ENCODE measurements at regions not wholly inside any gene's neighbourhood (a gene's known extent, or its start where the extent isn't known, plus 50 kb on each side); places are given as distances from the start of the nearest gene placed in this dataset.

- H3K4me1 ChIP-seq (ENCODE audit: control insufficient read depth, low read depth, low read length): no peaks in the 10 kb centered on the region
- no peaks in the 10 kb centered on the region for H3K27me3 ChIP-seq (ENCODE audit: insufficient read depth, low read length, poor library complexity)
- H3K23ac ChIP-seq (ENCODE audit: low read length): no peak overlapping the region
- no peak overlapping the region for H2AK5ac ChIP-seq (ENCODE audit: low read length)
- no peak overlapping the region for H3K4ac ChIP-seq (ENCODE audit: low read depth, low read length)
- H3K18ac ChIP-seq (ENCODE audit: low read length): no peak overlapping the region
- no CpG with 5 or more reads among the region's 14 CpGs for WGBS (ENCODE audit: extremely low coverage, insufficient coverage, low lambda C conversion rate)
- H4K8ac ChIP-seq (ENCODE audit: low read depth, low read length): no peak overlapping the region
- H3K79me1 ChIP-seq (ENCODE audit: low read length): no peaks in the 10 kb centered on the region
- no peak overlapping the region for H3K27ac ChIP-seq (ENCODE audit: low read depth, low read length)
- H3K56ac ChIP-seq (ENCODE audit: low read length): no peak overlapping the region
- no peak overlapping the region for H4K5ac ChIP-seq (ENCODE audit: low read length)
- no peaks in the 10 kb centered on the region for H3K36me3 ChIP-seq (ENCODE audit: control insufficient read depth, insufficient read depth, low read length)
- H3K4me2 ChIP-seq (ENCODE audit: low read length): no peak overlapping the region
- DNase-seq: no peak
- H2BK120ac ChIP-seq (ENCODE audit: low read depth, low read length): no peak overlapping the region
- H3K4me3 ChIP-seq (ENCODE audit: low read length): no peak overlapping the region
- no peak overlapping the region for H2BK5ac ChIP-seq (ENCODE audit: low read length)
- no peak overlapping the region for H2BK15ac ChIP-seq (replicated peaks; ENCODE audit: low read depth)
- H3K9ac ChIP-seq (ENCODE audit: low read length): no peak overlapping the region
- no peaks in the 10 kb centered on the region for H3K79me2 ChIP-seq (ENCODE audit: control insufficient read depth, insufficient read depth, low read length)
Observed at GRCh38 chr19:30167206-30167868, 204.8 kb upstream of the ZNF536 start.

GRCh38 chr19:30167976-30168635 lies 204.1 kb upstream of the ZNF536 start:
- H2AK5ac ChIP-seq (ENCODE audit: low read length): no peak overlapping the region
- H3K4me3 ChIP-seq (ENCODE audit: low read length): no peak overlapping the region
- no peaks in the 10 kb centered on the region for H3K79me1 ChIP-seq (ENCODE audit: low read length)
- no peak overlapping the region for H3K4ac ChIP-seq (ENCODE audit: low read depth, low read length)
- no peak overlapping the region for H4K5ac ChIP-seq (ENCODE audit: low read length)
- no peaks in the 10 kb centered on the region for H3K27me3 ChIP-seq (ENCODE audit: insufficient read depth, low read length, poor library complexity)
- H4K8ac ChIP-seq (ENCODE audit: low read depth, low read length): no peak overlapping the region
- no peak overlapping the region for H3K9ac ChIP-seq (ENCODE audit: low read length)
- H2BK15ac ChIP-seq (replicated peaks; ENCODE audit: low read depth): no peak overlapping the region
- no peak overlapping the region for H2BK5ac ChIP-seq (ENCODE audit: low read length)
- H3K79me2 ChIP-seq (ENCODE audit: control insufficient read depth, insufficient read depth, low read length): no peaks in the 10 kb centered on the region
- no peak for DNase-seq
- H3K23ac ChIP-seq (ENCODE audit: low read length): no peak overlapping the region
- H3K4me2 ChIP-seq (ENCODE audit: low read length): no peak overlapping the region
- no peaks in the 10 kb centered on the region for H3K36me3 ChIP-seq (ENCODE audit: control insufficient read depth, insufficient read depth, low read length)
- H2BK120ac ChIP-seq (ENCODE audit: low read depth, low read length): no peak overlapping the region
- no peak overlapping the region for H3K18ac ChIP-seq (ENCODE audit: low read length)
- WGBS (ENCODE audit: extremely low coverage, insufficient coverage, low lambda C conversion rate): no CpG with 5 or more reads among the region's 13 CpGs
- no peak overlapping the region for H3K27ac ChIP-seq (ENCODE audit: low read depth, low read length)
- H3K4me1 ChIP-seq (ENCODE audit: control insufficient read depth, low read depth, low read length): no peaks in the 10 kb centered on the region
- no peak overlapping the region for H3K56ac ChIP-seq (ENCODE audit: low read length)

- no peaks in the 10 kb centered on the region for H3K4me1 ChIP-seq (ENCODE audit: control insufficient read depth, low read depth, low read length)
- H3K4ac ChIP-seq (ENCODE audit: low read depth, low read length): no peak overlapping the region
- H3K27ac ChIP-seq (ENCODE audit: low read depth, low read length): no peak overlapping the region
- no peak overlapping the region for H2BK120ac ChIP-seq (ENCODE audit: low read depth, low read length)
- no peak overlapping the region for H4K5ac ChIP-seq (ENCODE audit: low read length)
- no peaks in the 10 kb centered on the region for H3K79me2 ChIP-seq (ENCODE audit: control insufficient read depth, insufficient read depth, low read length)
- WGBS (ENCODE audit: extremely low coverage, insufficient coverage, low lambda C conversion rate): no CpG with 5 or more reads among the region's 5 CpGs
- no peaks in the 10 kb centered on the region for H3K79me1 ChIP-seq (ENCODE audit: low read length)
- H2BK15ac ChIP-seq (replicated peaks; ENCODE audit: low read depth): no peak overlapping the region
- H3K23ac ChIP-seq (ENCODE audit: low read length): no peak overlapping the region
- H3K56ac ChIP-seq (ENCODE audit: low read length): no peak overlapping the region
- no peaks in the 10 kb centered on the region for H3K27me3 ChIP-seq (ENCODE audit: insufficient read depth, low read length, poor library complexity)
- no peak overlapping the region for H2AK5ac ChIP-seq (ENCODE audit: low read length)
- no peak overlapping the region for H3K18ac ChIP-seq (ENCODE audit: low read length)
- no peak overlapping the region for H3K4me2 ChIP-seq (ENCODE audit: low read length)
- H2BK5ac ChIP-seq (ENCODE audit: low read length): no peak overlapping the region
- H3K9ac ChIP-seq (ENCODE audit: low read length): no peak overlapping the region
- H3K36me3 ChIP-seq (ENCODE audit: control insufficient read depth, insufficient read depth, low read length): no peaks in the 10 kb centered on the region
- no peak overlapping the region for H3K4me3 ChIP-seq (ENCODE audit: low read length)
- no peak for DNase-seq
- H4K8ac ChIP-seq (ENCODE audit: low read depth, low read length): no peak overlapping the region
Observed at GRCh38 chr19:30168760-30169159, 203.4 kb upstream of the ZNF536 start.

GRCh38 chr19:30169196-30169900 lies 202.8 kb upstream of the ZNF536 start:
- Histone ChIP-seq H4K5ac (ENCODE audit: low read length) (no peak overlapping the region), H2BK120ac (ENCODE audit: low read depth, low read length) (no peak overlapping the region), H3K36me3 (ENCODE audit: control insufficient read depth, insufficient read depth, low read length) (no peaks in the 10 kb centered on the region), H3K27me3 (ENCODE audit: insufficient read depth, low read length, poor library complexity) (no peaks in the 10 kb centered on the region), H3K18ac (ENCODE audit: low read length) (no peak overlapping the region), H3K9ac (ENCODE audit: low read length) (no peak overlapping the region), H3K56ac (ENCODE audit: low read length) (no peak overlapping the region), H3K23ac (ENCODE audit: low read length) (peak overlapping the region; percentile 39), H3K79me2 (ENCODE audit: control insufficient read depth, insufficient read depth, low read length) (no peaks in the 10 kb centered on the region), H3K79me1 (ENCODE audit: low read length) (no peaks in the 10 kb centered on the region), H3K4me2 (ENCODE audit: low read length) (no peak overlapping the region), H2AK5ac (ENCODE audit: low read length) (no peak overlapping the region), H3K4me3 (ENCODE audit: low read length) (no peak overlapping the region), H3K27ac (ENCODE audit: low read depth, low read length) (no peak overlapping the region), H3K4ac (ENCODE audit: low read depth, low read length) (no peak overlapping the region), H4K8ac (ENCODE audit: low read depth, low read length) (no peak overlapping the region), H2BK5ac (ENCODE audit: low read length) (no peak overlapping the region), H2BK15ac (replicated peaks; ENCODE audit: low read depth) (no peak overlapping the region), H3K4me1 (ENCODE audit: control insufficient read depth, low read depth, low read length) (no peaks in the 10 kb centered on the region)
- no peak for DNase-seq
- no CpG with 5 or more reads among the region's 9 CpGs for WGBS (ENCODE audit: extremely low coverage, insufficient coverage, low lambda C conversion rate)

GRCh38 chr19:30170081-30170480 lies 202.1 kb upstream of the ZNF536 start:
- no CpG with 5 or more reads among the region's 7 CpGs for WGBS (ENCODE audit: extremely low coverage, insufficient coverage, low lambda C conversion rate)
- H3K23ac ChIP-seq (ENCODE audit: low read length): no peak overlapping the region
- H3K4me1 ChIP-seq (ENCODE audit: control insufficient read depth, low read depth, low read length): no peaks in the 10 kb centered on the region
- no peak overlapping the region for H4K8ac ChIP-seq (ENCODE audit: low read depth, low read length)
- H3K4me2 ChIP-seq (ENCODE audit: low read length): no peak overlapping the region
- H2BK5ac ChIP-seq (ENCODE audit: low read length): no peak overlapping the region
- H2BK120ac ChIP-seq (ENCODE audit: low read depth, low read length): no peak overlapping the region
- no peaks in the 10 kb centered on the region for H3K79me1 ChIP-seq (ENCODE audit: low read length)
- H3K27me3 ChIP-seq (ENCODE audit: insufficient read depth, low read length, poor library complexity): no peaks in the 10 kb centered on the region
- H4K5ac ChIP-seq (ENCODE audit: low read length): no peak overlapping the region
- no peaks in the 10 kb centered on the region for H3K79me2 ChIP-seq (ENCODE audit: control insufficient read depth, insufficient read depth, low read length)
- H3K4me3 ChIP-seq (ENCODE audit: low read length): no peak overlapping the region
- no peak overlapping the region for H3K27ac ChIP-seq (ENCODE audit: low read depth, low read length)
- H3K56ac ChIP-seq (ENCODE audit: low read length): no peak overlapping the region
- H3K18ac ChIP-seq (ENCODE audit: low read length): no peak overlapping the region
- no peak overlapping the region for H3K4ac ChIP-seq (ENCODE audit: low read depth, low read length)
- H2AK5ac ChIP-seq (ENCODE audit: low read length): no peak overlapping the region
- no peak overlapping the region for H2BK15ac ChIP-seq (replicated peaks; ENCODE audit: low read depth)
- no peaks in the 10 kb centered on the region for H3K36me3 ChIP-seq (ENCODE audit: control insufficient read depth, insufficient read depth, low read length)
- DNase-seq: no peak
- H3K9ac ChIP-seq (ENCODE audit: low read length): no peak overlapping the region

Measured in mesendoderm (in vitro differentiated cells).